ENCODE measurements at regions not wholly inside any gene's neighbourhood (a gene's known extent, or its start where the extent isn't known, plus 50 kb on each side); places are given as distances from the start of the nearest gene placed in this dataset.

- Histone ChIP-seq H3K27ac (ENCODE audit: insufficient read length, low read depth, low read length) (no peak overlapping the region), H4K5ac (ENCODE audit: insufficient read length, low read depth, low read length) (no peak overlapping the region), H2BK5ac (ENCODE audit: insufficient read length, low read length) (no peak overlapping the region), H2AFZ (ENCODE audit: low read length) (no peak overlapping the region), H3K79me2 (ENCODE audit: insufficient read depth, low read length) (no peaks in the 10 kb centered on the region), H2BK15ac (ENCODE audit: low read depth, low read length) (no peak overlapping the region), H4K8ac (replicated peaks; ENCODE audit: insufficient read length, low read depth, low read length) (no peak overlapping the region), H3K23me2 (ENCODE audit: insufficient read length, low read depth, low read length, poor library complexity, severe bottlenecking) (no peaks in the 10 kb centered on the region), H3K79me1 (ENCODE audit: insufficient read depth, low read depth, low read length, poor library complexity, severe bottlenecking) (no peaks in the 10 kb centered on the region), H2BK20ac (ENCODE audit: low read depth, low read length, poor library complexity, severe bottlenecking) (no peak overlapping the region), H2BK12ac (ENCODE audit: insufficient read length, low read depth, low read length) (no peak overlapping the region), H3K23ac (ENCODE audit: insufficient read length, low read depth, low read length) (no peak overlapping the region), H2BK120ac (ENCODE audit: low read depth, low read length, poor library complexity, severe bottlenecking) (no peak overlapping the region), H4K91ac (ENCODE audit: insufficient read length, low read depth, low read length) (no peak overlapping the region), H3T11ph (ENCODE audit: low read length) (no peak overlapping the region), H3K4me2 (ENCODE audit: insufficient read depth, insufficient read length, low read length) (no peak overlapping the region), H4K20me1 (ENCODE audit: control insufficient read depth, insufficient read depth, insufficient read length) (no peaks in the 10 kb centered on the region), H3K18ac (ENCODE audit: insufficient read length, low read depth, low read length) (no peak overlapping the region), H3K4me1 (ENCODE audit: insufficient read depth, low read length) (no peaks in the 10 kb centered on the region), H3K4ac (ENCODE audit: low read depth, low read length) (no peak overlapping the region), H3K9me3 (ENCODE audit: control insufficient read depth, low read depth, low read length) (no peaks in the 10 kb centered on the region), H2AK5ac (ENCODE audit: insufficient read length, low read length) (no peak overlapping the region), H3K14ac (ENCODE audit: insufficient read depth, low read length) (no peak overlapping the region), H3K27me3 (ENCODE audit: insufficient read depth, low read length) (no peaks in the 10 kb centered on the region), H3K56ac (ENCODE audit: insufficient read length, low read depth, low read length) (no peak overlapping the region), H3K9ac (ENCODE audit: extremely low read depth, insufficient read length, low read length) (no peak overlapping the region)
- TF ChIP-seq CTCF (conservative IDR thresholded peaks at IDR 0.05): no peak
- no peak overlapping the region for H3K4me3 Mint-ChIP-seq
- no peaks in the 10 kb centered on the region for H3K36me3 Mint-ChIP-seq (ENCODE audit: insufficient read depth in 1 of 3, low read depth in 3 of 3)
- no peak for DNase-seq
- no peaks in the 10 kb centered on the region for H3K4me1 Mint-ChIP-seq
- peak overlapping the region in 1 of 3 experiments; percentile 46; a peak in 1 of 7 replicates for H3K27ac Mint-ChIP-seq
- H3K9me3 Mint-ChIP-seq: no peaks in the 10 kb centered on the region
- WGBS (ENCODE audit: extremely low coverage, insufficient read length, low lambda C conversion rate): no CpG with 5 or more reads among the region's 26 CpGs
- H3K27me3 Mint-ChIP-seq (ENCODE audit: low read depth): no peaks in the 10 kb centered on the region
These were observed 166.5 kb upstream of the GSC start for GRCh38 chr14:94936401-94936892.

Data from H9 (cell line).